GM18861 (cell line): ENCODE measurements at regions not wholly inside any gene's neighbourhood (a gene's known extent, or its start where the extent isn't known, plus 50 kb on each side); places are given as distances from the start of the nearest gene placed in this dataset.

Experiments used
- ATAC-seq: cut with Tn5 transposase; IDR thresholded peaks from one replicate; pipeline ENCODE4 v1.9.1; 2021; ENCODE audit not compliant: unreplicated experiment

DNA sequence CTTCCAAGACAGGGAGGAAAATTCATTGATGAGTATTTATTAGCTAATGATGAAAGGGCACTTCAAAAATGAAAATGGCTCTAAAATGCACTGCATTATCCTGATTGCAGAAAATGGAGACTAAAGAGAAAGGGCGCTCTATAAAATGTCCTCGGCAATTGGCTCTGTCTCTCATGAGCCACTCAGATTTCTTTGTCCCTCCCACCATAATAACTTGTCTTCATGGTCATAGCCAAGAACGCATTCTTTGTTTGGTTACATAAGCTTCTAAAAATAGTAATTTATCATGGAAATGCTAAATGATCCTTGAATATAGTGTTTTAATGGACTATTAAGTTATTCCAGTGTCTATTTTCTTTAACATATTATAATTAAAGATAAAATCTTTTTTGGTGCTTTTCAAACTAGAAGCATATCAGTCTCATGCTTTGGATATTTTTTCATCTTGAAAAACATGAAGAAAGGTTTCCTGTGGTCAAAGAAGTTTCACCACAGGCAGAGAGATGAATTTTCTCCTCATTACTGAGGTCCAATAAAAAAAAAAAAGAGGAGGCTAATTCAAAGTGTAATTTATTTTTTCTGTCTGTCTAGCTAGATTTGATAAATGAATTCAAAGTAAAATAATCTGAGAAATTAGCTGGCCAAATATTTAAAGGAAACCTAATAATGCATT, 238.1 kb upstream of the BLID start:
- ATAC-seq = no peak

DNA sequence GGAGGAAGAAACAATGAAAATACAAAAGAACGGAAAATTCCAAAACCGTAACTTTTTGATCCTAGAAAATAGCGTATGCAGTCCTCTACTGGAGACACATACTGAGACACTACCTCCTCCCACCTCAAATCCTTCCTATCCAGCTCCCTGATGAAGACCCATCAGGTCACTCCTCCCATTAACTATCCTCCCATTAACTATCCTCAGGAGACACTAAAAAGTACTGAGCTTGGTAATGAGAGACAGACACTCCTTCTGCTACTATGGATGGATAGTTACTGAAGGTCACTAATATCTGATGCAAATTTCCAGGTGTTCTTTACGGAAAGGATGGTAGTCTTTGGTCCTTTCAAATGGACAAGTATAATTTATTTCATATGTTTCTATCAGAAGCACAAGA, 237.5 kb upstream of the BLID start:
- ATAC-seq = no peak

GRCh38 chr11:122348659-122349409, 232.8 kb upstream of the BLID start:
- ATAC-seq = no peak

GRCh38 chr11:122346006-122346405, 230.0 kb upstream of the BLID start:
- ATAC-seq = no peak

- no peak for ATAC-seq
Measured at GRCh38 chr11:122345586-122345985, 229.6 kb upstream of the BLID start.

- ATAC-seq = no peak
Measured at GRCh38 chr11:122344215-122344614, 228.2 kb upstream of the BLID start.

DNA sequence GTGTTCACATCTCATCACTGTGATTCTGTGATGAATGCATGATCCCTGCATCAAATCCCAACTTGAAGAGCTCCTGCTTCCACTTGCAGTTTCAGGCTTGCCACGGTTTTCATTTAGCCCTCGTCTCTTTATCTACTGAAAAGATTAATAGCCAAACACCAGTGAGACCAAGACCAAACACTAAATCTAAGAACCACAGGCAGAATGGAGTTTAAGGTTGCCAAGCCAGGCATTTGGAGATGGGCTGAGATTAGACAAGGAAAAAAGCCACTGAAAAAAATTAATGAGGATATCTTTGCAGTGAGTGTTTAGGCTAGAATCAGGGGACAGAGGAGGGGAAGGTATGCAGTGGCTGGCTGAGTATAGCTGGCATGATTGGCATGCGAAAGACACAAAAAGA, 227.2 kb upstream of the BLID start:
- ATAC-seq = no peak

DNA sequence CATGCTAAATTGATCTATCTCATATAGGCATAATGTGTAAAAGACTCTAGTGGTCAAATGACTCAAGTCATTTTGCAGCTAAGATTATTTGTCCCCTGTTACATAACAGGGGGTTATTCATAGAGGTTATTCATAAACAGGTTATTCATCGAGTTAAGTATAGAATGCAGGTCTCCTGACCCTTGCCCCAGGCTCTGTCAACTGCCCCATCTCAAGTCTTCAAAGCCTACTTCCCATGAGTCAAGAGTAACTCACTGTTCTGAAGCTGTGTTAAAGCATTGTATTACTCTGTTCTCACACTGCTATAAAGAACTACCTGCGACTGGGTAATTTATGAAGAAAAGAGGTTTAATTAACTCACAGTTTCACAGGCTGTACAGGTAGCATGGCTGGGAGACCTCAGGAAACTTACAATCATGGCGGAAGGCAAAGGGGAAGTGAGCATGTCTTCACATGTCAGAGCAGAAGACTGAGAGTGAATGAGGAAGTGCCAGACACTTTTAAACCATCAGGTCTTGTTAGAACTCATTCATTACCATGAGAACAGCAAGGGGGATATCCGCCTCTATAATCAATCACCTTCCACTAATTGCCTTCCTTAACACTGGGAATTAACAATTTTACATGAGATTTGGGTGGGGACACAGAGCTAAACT, 226.2 kb upstream of the BLID start:
- ATAC-seq = no peak

DNA sequence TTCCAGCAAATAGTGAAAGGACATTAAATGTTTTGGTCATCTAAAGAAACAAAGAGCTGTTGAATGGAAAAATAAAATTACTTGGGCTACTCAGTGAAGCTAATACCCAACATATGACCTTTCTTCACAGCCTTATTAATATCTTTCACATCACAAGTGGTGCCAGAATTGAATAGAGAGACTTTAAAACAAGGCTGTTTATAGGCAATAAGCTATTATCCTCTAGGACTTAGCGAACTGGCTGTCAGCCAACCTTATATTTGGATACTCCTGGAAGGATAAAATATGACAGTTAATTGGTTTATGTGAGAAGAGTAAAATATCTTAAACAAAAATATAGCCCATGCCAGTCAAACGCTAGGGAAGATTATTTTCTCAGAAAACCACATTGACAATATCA, 225.5 kb upstream of the BLID start:
- no peak for ATAC-seq

GRCh38 chr11:122340607-122341290, 224.7 kb upstream of the BLID start:
- ATAC-seq = no peak

- ATAC-seq = no peak
Measured at GRCh38 chr11:122339436-122340060, 223.5 kb upstream of the BLID start.

- no peak for ATAC-seq
Measured at GRCh38 chr11:122337704-122338103, 221.7 kb upstream of the BLID start.

DNA sequence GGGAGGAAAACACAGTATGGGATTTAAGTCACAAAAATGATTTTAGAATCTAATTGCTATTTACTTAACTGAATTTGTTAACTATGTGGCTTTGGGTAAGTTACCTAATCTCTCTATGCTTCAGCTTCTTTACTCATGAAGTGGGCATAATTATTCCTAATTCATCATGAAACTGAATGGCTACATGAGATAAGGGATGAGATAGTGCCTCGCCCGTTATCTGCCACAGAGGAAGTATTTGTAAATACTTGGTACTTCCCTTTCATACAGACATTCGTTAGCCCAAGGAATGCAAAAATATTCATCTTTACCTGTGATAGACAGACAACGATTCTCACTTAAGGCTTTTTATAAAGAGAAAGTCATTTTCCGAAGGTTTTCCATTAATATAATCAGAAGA, 221.2 kb upstream of the BLID start:
- no peak for ATAC-seq

GRCh38 chr11:122336706-122337105, 220.7 kb upstream of the BLID start:
- ATAC-seq = no peak

DNA sequence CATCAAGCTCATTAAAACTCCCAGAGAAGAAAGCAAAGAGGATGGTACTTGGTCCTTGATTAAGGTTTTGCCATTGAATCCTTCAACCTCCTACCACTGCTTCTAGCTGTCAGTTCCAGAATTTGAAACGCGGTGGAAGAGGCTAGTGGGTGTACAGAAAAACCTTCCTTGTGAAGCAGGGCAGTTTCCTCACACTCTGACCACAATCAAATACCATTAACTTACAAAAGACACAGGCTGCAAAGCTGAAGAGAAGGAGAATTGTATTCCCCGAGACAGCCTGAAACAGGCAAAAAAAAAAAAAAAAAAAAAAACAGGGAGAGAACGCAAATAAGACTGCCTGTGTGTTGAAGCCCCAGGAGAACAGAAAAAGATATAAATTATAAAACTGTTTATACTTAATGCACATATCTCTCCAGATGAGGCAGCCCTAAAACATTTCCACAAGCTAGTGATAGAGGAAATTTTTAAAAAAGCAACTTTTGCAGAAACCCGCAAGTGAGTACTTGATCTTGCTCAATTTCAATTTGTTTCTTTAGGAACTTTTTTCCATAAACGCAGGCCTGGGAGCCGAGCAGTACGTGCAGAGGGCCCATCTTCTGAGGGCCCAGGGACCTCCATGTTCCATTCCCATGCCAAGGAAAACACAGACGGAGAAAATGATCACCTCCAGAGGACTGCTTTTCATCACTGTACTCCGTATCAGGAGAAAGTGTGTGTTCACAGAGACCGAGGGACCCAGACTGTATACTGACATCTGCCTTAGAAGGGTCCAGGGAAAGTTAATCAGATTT, 218.7 kb upstream of the BLID start:
- no peak for ATAC-seq

- ATAC-seq = no peak
Measured at GRCh38 chr11:122333467-122333866, 217.5 kb upstream of the BLID start.

DNA sequence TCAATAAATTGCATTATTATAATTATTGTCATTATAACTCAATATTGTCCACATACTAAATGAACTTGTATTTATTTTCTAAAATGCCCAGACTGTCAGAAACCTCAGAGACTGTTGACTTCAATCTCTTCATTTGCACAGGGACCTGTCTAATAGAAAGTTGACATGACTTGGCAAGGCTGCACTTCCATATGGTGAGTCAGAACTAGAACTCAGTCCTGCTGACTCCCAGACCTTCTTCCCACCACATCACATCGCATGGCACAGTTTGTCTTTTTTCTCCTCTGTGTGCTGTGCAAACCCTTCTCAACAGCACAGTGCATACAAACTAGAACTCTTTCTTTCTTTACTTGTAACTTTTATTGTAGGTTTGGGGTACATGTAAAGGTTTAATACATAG, 215.1 kb upstream of the BLID start:
- ATAC-seq = no peak

GRCh38 chr11:122330279-122330965, 214.4 kb upstream of the BLID start:
- no peak for ATAC-seq

DNA sequence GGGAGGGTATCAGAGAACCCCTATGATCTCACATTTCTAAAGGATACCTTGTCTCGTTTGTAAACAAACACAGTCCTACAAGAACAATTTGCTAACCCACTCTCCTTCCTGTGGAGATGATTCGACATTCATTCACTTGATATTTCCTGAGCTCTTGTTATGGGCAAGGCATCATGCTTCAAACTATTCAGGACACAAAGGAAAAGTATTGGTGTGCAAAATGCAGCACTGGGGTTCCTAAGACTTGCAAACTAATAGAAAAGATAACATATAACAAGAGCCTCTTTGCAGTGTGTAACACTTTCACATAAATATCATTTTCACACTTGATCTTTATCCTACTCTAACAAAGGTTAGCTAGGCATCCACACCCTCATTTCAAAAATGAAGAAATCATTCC, 211.5 kb upstream of the BLID start:
- no peak for ATAC-seq
